ENCODE measurements at regions not wholly inside any gene's neighbourhood (a gene's known extent, or its start where the extent isn't known, plus 50 kb on each side); places are given as distances from the start of the nearest gene placed in this dataset.
"Not testable (repeated sequence)": the region's sequence is repeated elsewhere in the genome, so short reads cannot be mapped to it uniquely, and the experiment has no call there.

GRCh38 chr4:69013933-69014332 lies 62.3 kb upstream of the UGT2A3 start:
- DNase-seq (ENCODE audit: low spot score): not testable (repeated sequence)

- DNase-seq (ENCODE audit: low spot score): not testable (repeated sequence)
Observed at GRCh38 chr4:69017986-69018385, 66.4 kb upstream of the UGT2A3 start.

- peak; percentile 34 for DNase-seq (ENCODE audit: low spot score)
Observed at GRCh38 chr4:69019538-69020461, 68.2 kb upstream of the UGT2A3 start.

- DNase-seq (ENCODE audit: low spot score): peak; percentile 7
Observed at GRCh38 chr4:69020462-69020807, 68.8 kb upstream of the UGT2A3 start.

GRCh38 chr4:69025191-69025998 lies 70.9 kb upstream of the UGT2B7 start:
- DNase-seq (ENCODE audit: low spot score): peak; percentile 72

- no peak for DNase-seq (ENCODE audit: low spot score)
Observed at GRCh38 chr4:69025999-69026387, 70.3 kb upstream of the UGT2B7 start.

GRCh38 chr4:69026974-69027373 lies 69.3 kb upstream of the UGT2B7 start:
- no peak for DNase-seq (ENCODE audit: low spot score)

GRCh38 chr4:69030326-69030725 lies 65.9 kb upstream of the UGT2B7 start:
- no peak for DNase-seq (ENCODE audit: low spot score)

GRCh38 chr4:69032847-69033638 lies 63.2 kb upstream of the UGT2B7 start:
- peak; percentile 55 for DNase-seq (ENCODE audit: low spot score)

GRCh38 chr4:69034315-69034740 lies 61.9 kb upstream of the UGT2B7 start:
- DNase-seq (ENCODE audit: low spot score): not testable (repeated sequence)

- DNase-seq (ENCODE audit: low spot score): peak; percentile 25
Observed at GRCh38 chr4:69038582-69038981, 57.7 kb upstream of the UGT2B7 start.

- no peak for DNase-seq (ENCODE audit: low spot score)
Observed at GRCh38 chr4:69039071-69039470, 57.2 kb upstream of the UGT2B7 start.

- no peak for DNase-seq (ENCODE audit: low spot score)
Observed at GRCh38 chr4:69044247-69044646, 52.0 kb upstream of the UGT2B7 start.
